ENCODE measurements at regions not wholly inside any gene's neighbourhood (a gene's known extent, or its start where the extent isn't known, plus 50 kb on each side); places are given as distances from the start of the nearest gene placed in this dataset.

DNA sequence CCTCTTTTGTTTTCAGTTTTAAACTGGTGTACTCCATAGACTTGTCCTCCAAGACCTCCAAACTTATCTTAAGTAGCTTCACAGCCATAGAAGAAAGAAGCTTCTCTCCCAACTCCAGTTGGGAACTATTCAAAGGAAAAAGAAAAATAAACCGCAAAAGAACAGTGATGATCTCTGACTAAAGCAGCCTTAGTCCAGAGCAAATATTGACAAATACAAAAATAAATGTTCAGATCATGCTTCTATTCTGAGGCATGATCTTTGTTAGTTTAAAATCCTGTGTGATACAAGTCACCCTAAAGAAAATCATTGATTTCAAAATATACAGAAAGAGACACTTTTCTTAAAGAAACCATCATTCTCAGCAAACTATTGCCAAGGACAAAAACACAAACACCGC lies 373.0 kb upstream of the SMIM30 start:
- ChIA-PET POLR2A (no interaction called here), CTCF (no interaction called here)
- intact Hi-C loops (cut with micrococcal nuclease), result no loop called here
- Mint-ChIP-seq H3K4me1 (ENCODE audit: insufficient read depth, unreplicated experiment) (peaks cover 6% of the 10 kb centered on the region), H3K36me3 (ENCODE audit: insufficient read depth, unreplicated experiment) (no peaks in the 10 kb centered on the region), H3K4me3 (ENCODE audit: unreplicated experiment) (no peak overlapping the region), H3K27me3 (ENCODE audit: insufficient read depth, unreplicated experiment) (no peaks in the 10 kb centered on the region), H3K27ac (ENCODE audit: low read depth, unreplicated experiment) (no peak overlapping the region), H3K9me3 (ENCODE audit: unreplicated experiment) (no peaks in the 10 kb centered on the region)
- no TSS peak for BruUV-seq (replicated peaks)
- TF ChIP-seq, protein P1, sequence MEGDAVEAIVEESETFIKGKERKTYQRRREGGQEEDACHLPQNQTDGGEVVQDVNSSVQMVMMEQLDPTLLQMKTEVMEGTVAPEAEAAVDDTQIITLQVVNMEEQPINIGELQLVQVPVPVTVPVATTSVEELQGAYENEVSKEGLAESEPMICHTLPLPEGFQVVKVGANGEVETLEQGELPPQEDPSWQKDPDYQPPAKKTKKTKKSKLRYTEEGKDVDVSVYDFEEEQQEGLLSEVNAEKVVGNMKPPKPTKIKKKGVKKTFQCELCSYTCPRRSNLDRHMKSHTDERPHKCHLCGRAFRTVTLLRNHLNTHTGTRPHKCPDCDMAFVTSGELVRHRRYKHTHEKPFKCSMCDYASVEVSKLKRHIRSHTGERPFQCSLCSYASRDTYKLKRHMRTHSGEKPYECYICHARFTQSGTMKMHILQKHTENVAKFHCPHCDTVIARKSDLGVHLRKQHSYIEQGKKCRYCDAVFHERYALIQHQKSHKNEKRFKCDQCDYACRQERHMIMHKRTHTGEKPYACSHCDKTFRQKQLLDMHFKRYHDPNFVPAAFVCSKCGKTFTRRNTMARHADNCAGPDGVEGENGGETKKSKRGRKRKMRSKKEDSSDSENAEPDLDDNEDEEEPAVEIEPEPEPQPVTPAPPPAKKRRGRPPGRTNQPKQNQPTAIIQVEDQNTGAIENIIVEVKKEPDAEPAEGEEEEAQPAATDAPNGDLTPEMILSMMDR (IDR thresholded peaks at IDR 0.05; ENCODE audit: unreplicated experiment), result no peak
- no peak for DNase-seq (ENCODE audit: unreplicated experiment)

DNA sequence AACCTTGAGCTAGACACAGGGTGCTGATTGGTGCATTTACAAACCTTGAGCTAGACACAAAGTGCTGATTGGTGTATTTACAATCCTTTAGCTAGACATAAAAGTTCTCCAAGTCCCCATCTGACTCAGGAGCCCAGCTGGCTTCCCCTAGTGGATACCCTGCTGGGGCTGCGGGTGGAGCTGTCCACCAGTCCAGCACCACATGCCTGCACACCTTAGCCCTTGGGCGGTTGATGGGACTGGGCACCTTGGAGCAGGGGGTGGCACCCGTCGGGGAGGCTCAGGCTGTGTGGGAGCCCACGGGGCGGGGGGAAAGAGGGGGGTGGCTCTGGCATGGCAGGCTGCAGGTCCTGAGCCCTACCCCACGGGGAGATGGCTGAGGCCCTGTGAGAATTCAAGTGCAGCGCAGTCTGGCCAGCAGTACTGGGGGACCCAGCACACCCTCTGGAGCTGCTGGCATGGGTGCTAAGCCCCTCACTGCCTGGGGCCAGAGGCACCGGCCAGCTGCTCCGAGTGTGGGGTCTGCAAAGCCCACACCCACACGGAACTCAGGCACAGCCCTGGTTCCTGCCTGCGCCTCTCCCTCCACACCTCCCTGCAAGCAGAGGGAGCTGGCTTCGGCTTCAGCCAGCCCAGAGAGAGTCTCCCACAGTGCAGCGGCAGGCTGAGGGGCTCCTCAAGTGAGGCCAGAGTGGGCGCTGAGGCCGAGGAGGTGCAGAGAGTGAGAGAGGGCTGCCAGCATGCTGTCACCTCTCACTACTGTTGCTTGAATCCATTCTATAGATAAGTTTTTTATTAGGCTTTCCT lies 369.8 kb upstream of the SMIM30 start:
- intact Hi-C loops (cut with micrococcal nuclease), result no loop called here
- ChIA-PET POLR2A (no interaction called here), CTCF (interaction anchor here (1.2 kb wide), 1 partner anchor 222 kb away, joined by 3 read pairs; no protein-coding TSS in a partner anchor)
- no peaks in the 10 kb centered on the region for H3K4me1 Mint-ChIP-seq (ENCODE audit: insufficient read depth, unreplicated experiment)
- DNase-seq (ENCODE audit: unreplicated experiment), result no peak
- BruUV-seq (replicated peaks), result no TSS peak
- H3K27ac Mint-ChIP-seq (ENCODE audit: low read depth, unreplicated experiment), result no peak overlapping the region
- H3K4me3 Mint-ChIP-seq (ENCODE audit: unreplicated experiment), result no peak overlapping the region
- H3K9me3 Mint-ChIP-seq (ENCODE audit: unreplicated experiment), result no peaks in the 10 kb centered on the region
- no peaks in the 10 kb centered on the region for H3K36me3 Mint-ChIP-seq (ENCODE audit: insufficient read depth, unreplicated experiment)
- no peaks in the 10 kb centered on the region for H3K27me3 Mint-ChIP-seq (ENCODE audit: insufficient read depth, unreplicated experiment)
- TF ChIP-seq, protein P1 (IDR thresholded peaks at IDR 0.05; ENCODE audit: unreplicated experiment), result no peak

DNA sequence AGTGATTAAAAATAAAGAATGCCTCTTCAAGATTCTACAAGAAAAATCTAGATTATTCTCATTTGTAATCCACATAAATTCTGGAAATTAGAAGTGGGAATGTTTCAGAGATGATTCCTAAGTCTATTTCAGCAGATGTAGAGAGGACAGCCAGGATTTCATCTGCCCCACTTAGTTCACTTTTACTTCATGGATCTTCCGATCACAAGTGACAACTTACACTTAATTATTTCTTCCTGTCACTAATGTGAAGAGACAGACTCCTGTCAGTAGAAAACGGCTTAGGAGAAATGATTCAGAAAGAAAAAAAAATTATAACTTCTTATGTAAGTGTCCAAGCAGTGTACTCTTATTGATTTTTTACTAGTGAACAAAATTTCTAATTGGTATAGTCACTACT lies 368.2 kb upstream of the SMIM30 start:
- Mint-ChIP-seq H3K9me3 (ENCODE audit: unreplicated experiment) (no peaks in the 10 kb centered on the region), H3K4me1 (ENCODE audit: insufficient read depth, unreplicated experiment) (no peaks in the 10 kb centered on the region), H3K27ac (ENCODE audit: low read depth, unreplicated experiment) (no peak overlapping the region), H3K27me3 (ENCODE audit: insufficient read depth, unreplicated experiment) (no peaks in the 10 kb centered on the region), H3K36me3 (ENCODE audit: insufficient read depth, unreplicated experiment) (no peaks in the 10 kb centered on the region), H3K4me3 (ENCODE audit: unreplicated experiment) (no peak overlapping the region)
- TF ChIP-seq, protein P1 (IDR thresholded peaks at IDR 0.05; ENCODE audit: unreplicated experiment), result no peak
- CTCF ChIA-PET, result interaction anchor here (0.6 kb wide), 1 partner anchor 911 kb away, joined by 3 read pairs; no protein-coding TSS in a partner anchor
- POLR2A ChIA-PET, result no interaction called here
- intact Hi-C loops (cut with micrococcal nuclease), result no loop called here
- no peak for DNase-seq (ENCODE audit: unreplicated experiment)
- BruUV-seq (replicated peaks), result no TSS peak

DNA sequence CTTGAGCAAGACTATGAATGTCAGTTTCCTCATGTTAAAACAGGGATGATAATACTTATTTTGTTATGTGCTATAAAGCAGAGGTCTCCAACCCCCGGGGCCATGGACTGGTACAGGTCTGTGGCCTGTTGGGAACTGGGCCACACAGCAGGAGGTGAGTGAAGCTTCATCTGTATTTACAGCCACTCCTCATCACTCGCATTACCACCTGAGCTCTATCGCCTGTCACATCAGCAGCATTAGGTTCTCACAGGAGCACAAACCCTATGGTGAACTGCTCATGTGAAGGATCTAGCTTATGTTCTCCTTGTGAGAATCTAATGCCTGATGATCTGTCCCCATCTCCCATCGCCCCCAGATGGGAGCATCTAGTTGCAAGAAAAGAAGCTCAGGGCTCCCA lies 365.3 kb upstream of the SMIM30 start:
- Mint-ChIP-seq H3K4me1 (ENCODE audit: insufficient read depth, unreplicated experiment) (no peaks in the 10 kb centered on the region), H3K27me3 (ENCODE audit: insufficient read depth, unreplicated experiment) (no peaks in the 10 kb centered on the region), H3K4me3 (ENCODE audit: unreplicated experiment) (no peak overlapping the region), H3K27ac (ENCODE audit: low read depth, unreplicated experiment) (no peak overlapping the region), H3K36me3 (ENCODE audit: insufficient read depth, unreplicated experiment) (no peaks in the 10 kb centered on the region), H3K9me3 (ENCODE audit: unreplicated experiment) (no peaks in the 10 kb centered on the region)
- ChIA-PET CTCF (no interaction called here), POLR2A (interaction anchor here (0.7 kb wide), 1 partner anchor 1577 kb away, joined by 3 read pairs; no protein-coding TSS in a partner anchor)
- no peak for DNase-seq (ENCODE audit: unreplicated experiment)
- intact Hi-C loops (cut with micrococcal nuclease), result no loop called here
- BruUV-seq (replicated peaks), result no TSS peak
- TF ChIP-seq, protein P1 (IDR thresholded peaks at IDR 0.05; ENCODE audit: unreplicated experiment), result no peak
